Stimulated activated memory B cell treated with anti-CD40 and anti-IgM and Interleukin-4, amounts not matched to agents 10 μg/mL and 1 μg/mL and 100 μg/mL, for 72 hours (primary cell): ENCODE measurements at regions not wholly inside any gene's neighbourhood (a gene's known extent, or its start where the extent isn't known, plus 50 kb on each side); places are given as distances from the start of the nearest gene placed in this dataset.

Source experiments
- ATAC-seq: fragments of 150-1000 bp; cut with Tn5 transposase; 2 replicates; pipeline ENCODE4 v1.10.0; 2021
- H3K27ac Mint-ChIP-seq: one replicate; pipeline ENCODE4 v1.8.0; 2022; ENCODE audit warnings: mild to moderate bottlenecking, mixed read lengths
- H3K27me3 Mint-ChIP-seq: one replicate; pipeline ENCODE4 v1.8.0; 2022; ENCODE audit warnings: mixed read lengths
- H3K36me3 Mint-ChIP-seq: one replicate; pipeline ENCODE4 v1.8.0; 2022; ENCODE audit warnings: mixed read lengths
- H3K4me1 Mint-ChIP-seq: one replicate; pipeline ENCODE4 v1.8.0; 2022; ENCODE audit warnings: mixed read lengths
- H3K4me3 Mint-ChIP-seq: one replicate; pipeline ENCODE4 v1.8.0; 2022; ENCODE audit warnings: mild to moderate bottlenecking, moderate library complexity, mixed read lengths
- H3K9me3 Mint-ChIP-seq: one replicate; pipeline ENCODE4 v1.8.0; 2022; ENCODE audit warnings: mixed read lengths

DNA sequence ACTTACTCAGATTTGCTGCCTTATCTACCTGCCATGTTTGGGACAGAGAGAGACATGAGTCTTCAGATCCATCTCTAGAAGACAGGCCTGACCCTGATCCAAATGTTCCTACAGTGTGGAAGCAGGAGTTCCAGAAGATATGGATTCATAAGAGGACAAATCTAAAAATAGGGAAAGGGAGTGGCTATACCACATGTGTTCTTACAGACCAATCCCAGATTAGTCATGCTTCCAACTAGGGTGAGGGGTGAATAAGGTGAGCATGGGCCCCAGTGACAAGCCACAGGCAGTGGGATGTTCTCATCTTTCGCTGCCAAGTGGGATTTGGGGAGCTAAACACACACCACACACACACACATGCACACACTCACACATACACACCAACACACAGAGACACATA, 670.7 kb upstream of the CITED2 start:
- ATAC-seq, result no peak
- H3K4me3 Mint-ChIP-seq, result no peak overlapping the region
- no peaks in the 10 kb centered on the region for H3K27me3 Mint-ChIP-seq
- no peak overlapping the region for H3K27ac Mint-ChIP-seq
- no peaks in the 10 kb centered on the region for H3K4me1 Mint-ChIP-seq
- H3K9me3 Mint-ChIP-seq, result no peaks in the 10 kb centered on the region
- no peaks in the 10 kb centered on the region for H3K36me3 Mint-ChIP-seq

GRCh38 chr6:140044626-140045025, 670.2 kb upstream of the CITED2 start:
- ATAC-seq, result no peak
- no peak overlapping the region for H3K4me3 Mint-ChIP-seq
- no peak overlapping the region for H3K27ac Mint-ChIP-seq
- no peaks in the 10 kb centered on the region for H3K27me3 Mint-ChIP-seq
- no peaks in the 10 kb centered on the region for H3K36me3 Mint-ChIP-seq
- no peaks in the 10 kb centered on the region for H3K4me1 Mint-ChIP-seq
- no peaks in the 10 kb centered on the region for H3K9me3 Mint-ChIP-seq

- H3K4me1 Mint-ChIP-seq, result no peaks in the 10 kb centered on the region
- H3K9me3 Mint-ChIP-seq, result no peaks in the 10 kb centered on the region
- peak; percentile 39 for ATAC-seq
- H3K4me3 Mint-ChIP-seq, result no peak overlapping the region
- no peaks in the 10 kb centered on the region for H3K27me3 Mint-ChIP-seq
- H3K36me3 Mint-ChIP-seq, result no peaks in the 10 kb centered on the region
- H3K27ac Mint-ChIP-seq, result no peak overlapping the region
Measured at GRCh38 chr6:140043762-140044378, 669.4 kb upstream of the CITED2 start.

GRCh38 chr6:140043357-140043756, 668.9 kb upstream of the CITED2 start:
- H3K27me3 Mint-ChIP-seq, result no peaks in the 10 kb centered on the region
- no peak for ATAC-seq

DNA sequence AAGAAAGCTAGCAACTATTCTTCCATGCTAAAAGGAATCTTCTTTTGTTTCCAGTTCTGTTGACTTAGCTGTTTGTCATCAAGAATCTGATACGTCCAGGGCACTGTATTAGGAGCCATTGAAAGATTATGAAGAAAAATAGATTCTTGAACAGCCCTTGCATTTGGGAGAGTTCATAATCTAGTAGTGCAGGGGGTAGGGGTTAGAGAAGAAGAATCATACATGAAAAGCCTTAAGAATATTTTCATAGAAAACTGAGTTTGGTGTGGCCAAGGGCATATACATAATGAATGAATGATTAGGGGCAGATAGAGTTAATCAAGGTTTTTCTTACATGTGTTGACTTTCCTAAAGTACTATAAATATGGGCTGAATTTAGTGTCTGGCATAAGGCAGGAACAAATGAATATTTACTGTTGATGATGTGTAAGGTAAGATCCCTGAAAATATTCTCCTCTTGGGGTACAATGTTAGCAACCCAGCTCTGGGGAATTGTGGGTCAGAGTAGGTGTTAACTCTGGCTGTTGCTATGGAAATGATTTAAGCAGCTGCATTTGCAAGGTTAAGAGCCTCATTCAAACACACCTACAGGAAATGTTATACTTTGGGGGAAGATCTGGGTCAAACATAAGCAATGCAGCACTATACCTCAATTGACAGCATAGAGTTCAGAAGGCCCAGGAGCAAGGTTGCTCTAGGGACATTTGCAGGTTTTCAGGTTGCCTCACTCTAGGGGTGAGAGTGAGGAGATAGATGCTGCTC, 667.3 kb upstream of the CITED2 start:
- H3K27me3 Mint-ChIP-seq, result no peaks in the 10 kb centered on the region
- no peak overlapping the region for H3K4me3 Mint-ChIP-seq
- no peaks in the 10 kb centered on the region for H3K4me1 Mint-ChIP-seq
- no peak for ATAC-seq
- no peak overlapping the region for H3K27ac Mint-ChIP-seq
- H3K9me3 Mint-ChIP-seq, result no peaks in the 10 kb centered on the region
- no peaks in the 10 kb centered on the region for H3K36me3 Mint-ChIP-seq

More at GRCh38 chr6:140043357-140043756, 668.9 kb upstream of the CITED2 start:
- no peaks in the 10 kb centered on the region for H3K9me3 Mint-ChIP-seq
- H3K27ac Mint-ChIP-seq, result no peak overlapping the region
- H3K4me1 Mint-ChIP-seq, result no peaks in the 10 kb centered on the region
- H3K4me3 Mint-ChIP-seq, result no peak overlapping the region
- H3K36me3 Mint-ChIP-seq, result no peaks in the 10 kb centered on the region

- ATAC-seq, result no peak
- no peaks in the 10 kb centered on the region for H3K36me3 Mint-ChIP-seq
Measured at GRCh38 chr6:140041056-140041455, 666.6 kb upstream of the CITED2 start.

GRCh38 chr6:140040396-140040795, 665.9 kb upstream of the CITED2 start:
- Mint-ChIP-seq H3K4me1 (no peaks in the 10 kb centered on the region), H3K4me3 (no peak overlapping the region), H3K36me3 (no peaks in the 10 kb centered on the region), H3K27me3 (no peaks in the 10 kb centered on the region), H3K9me3 (no peaks in the 10 kb centered on the region), H3K27ac (no peak overlapping the region)
- no peak for ATAC-seq

More at GRCh38 chr6:140041056-140041455, 666.6 kb upstream of the CITED2 start:
- H3K27ac Mint-ChIP-seq, result no peak overlapping the region
- H3K27me3 Mint-ChIP-seq, result no peaks in the 10 kb centered on the region
- H3K4me1 Mint-ChIP-seq, result no peaks in the 10 kb centered on the region
- H3K4me3 Mint-ChIP-seq, result no peak overlapping the region
- H3K9me3 Mint-ChIP-seq, result no peaks in the 10 kb centered on the region

DNA sequence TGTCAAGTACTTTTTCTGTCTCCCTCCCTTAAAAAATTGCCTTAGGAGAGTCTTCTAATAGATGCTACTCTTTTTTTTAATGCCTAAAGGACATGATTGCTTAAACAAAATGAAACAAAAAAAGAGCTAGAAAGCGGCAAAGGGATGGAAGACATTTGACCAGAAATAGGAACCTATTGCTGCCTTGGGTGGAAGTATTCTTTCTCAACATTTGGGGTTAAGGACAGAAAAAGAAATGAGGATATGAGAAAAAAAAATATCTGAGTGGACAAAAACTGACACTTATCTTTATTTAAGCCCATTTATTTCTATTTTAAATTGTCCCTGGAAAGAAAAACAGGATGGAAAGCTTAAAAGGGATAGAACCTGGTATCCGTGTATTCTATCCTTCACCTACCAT, 664.9 kb upstream of the CITED2 start:
- H3K4me3 Mint-ChIP-seq, result no peak overlapping the region
- H3K4me1 Mint-ChIP-seq, result no peaks in the 10 kb centered on the region
- no peaks in the 10 kb centered on the region for H3K27me3 Mint-ChIP-seq
- ATAC-seq, result no peak
- no peak overlapping the region for H3K27ac Mint-ChIP-seq
- no peaks in the 10 kb centered on the region for H3K36me3 Mint-ChIP-seq
- no peaks in the 10 kb centered on the region for H3K9me3 Mint-ChIP-seq

GRCh38 chr6:140036196-140036595, 661.7 kb upstream of the CITED2 start:
- Mint-ChIP-seq H3K36me3 (no peaks in the 10 kb centered on the region), H3K9me3 (no peaks in the 10 kb centered on the region), H3K27me3 (no peaks in the 10 kb centered on the region), H3K27ac (no peak overlapping the region), H3K4me3 (no peak overlapping the region), H3K4me1 (no peaks in the 10 kb centered on the region)
- no peak for ATAC-seq

- no peak for ATAC-seq
Measured at GRCh38 chr6:140032189-140032588, 657.7 kb upstream of the CITED2 start.

GRCh38 chr6:140029551-140029950, 655.1 kb upstream of the CITED2 start:
- H3K4me3 Mint-ChIP-seq, result no peak overlapping the region

More at GRCh38 chr6:140032189-140032588, 657.7 kb upstream of the CITED2 start:
- no peak overlapping the region for H3K4me3 Mint-ChIP-seq
- no peaks in the 10 kb centered on the region for H3K4me1 Mint-ChIP-seq
- H3K9me3 Mint-ChIP-seq, result peaks cover 8% of the 10 kb centered on the region
- H3K27ac Mint-ChIP-seq, result no peak overlapping the region
- H3K36me3 Mint-ChIP-seq, result no peaks in the 10 kb centered on the region
- peaks cover 19% of the 10 kb centered on the region for H3K27me3 Mint-ChIP-seq

DNA sequence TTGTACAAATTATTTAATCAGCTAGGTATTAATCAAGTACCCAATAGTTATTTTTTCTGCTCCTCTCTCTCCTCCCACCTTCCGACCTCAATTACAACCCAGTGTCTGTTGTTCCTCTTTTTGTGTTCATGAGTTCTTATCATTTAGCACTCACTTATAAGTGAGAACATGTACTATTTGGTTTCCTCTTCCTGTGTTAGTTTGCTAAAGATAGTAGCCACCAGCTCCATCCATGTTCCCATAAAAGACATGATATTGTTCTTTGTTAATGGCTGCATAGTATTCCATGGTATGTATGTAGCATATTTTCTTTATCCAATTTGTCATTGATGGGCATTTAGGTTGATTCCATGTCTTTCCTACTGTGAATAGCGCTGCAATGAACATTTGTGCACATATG, 652.8 kb upstream of the CITED2 start:
- Mint-ChIP-seq H3K4me1 (no peaks in the 10 kb centered on the region), H3K27ac (no peak overlapping the region), H3K4me3 (no peak overlapping the region), H3K27me3 (peaks cover 33% of the 10 kb centered on the region), H3K36me3 (no peaks in the 10 kb centered on the region), H3K9me3 (peaks cover 9% of the 10 kb centered on the region)
- no peak for ATAC-seq

More at GRCh38 chr6:140029551-140029950, 655.1 kb upstream of the CITED2 start:
- Mint-ChIP-seq H3K4me1 (no peaks in the 10 kb centered on the region), H3K27ac (no peak overlapping the region), H3K9me3 (peaks cover 9% of the 10 kb centered on the region), H3K27me3 (peaks cover 28% of the 10 kb centered on the region), H3K36me3 (no peaks in the 10 kb centered on the region)
- no peak for ATAC-seq

DNA sequence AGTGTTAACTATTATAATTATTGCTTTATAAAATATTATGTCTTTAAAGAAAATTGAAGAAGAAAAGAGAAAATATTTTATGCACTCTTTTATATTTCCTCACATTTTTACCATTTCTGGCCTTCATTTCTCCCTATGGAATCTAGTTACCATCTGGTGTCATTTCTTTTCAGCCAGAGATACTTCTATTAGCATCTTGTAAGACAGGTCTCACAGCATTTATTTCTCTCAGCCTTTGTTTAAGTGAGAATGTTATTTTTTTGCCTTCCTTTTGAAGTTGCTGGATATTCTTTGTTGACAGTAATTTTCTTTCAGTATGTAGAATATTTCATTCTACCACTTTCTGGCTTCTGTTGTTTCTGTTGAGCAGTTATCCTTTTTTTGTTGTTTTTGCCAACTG, 652.1 kb upstream of the CITED2 start:
- Mint-ChIP-seq H3K4me1 (no peaks in the 10 kb centered on the region), H3K9me3 (peaks cover 10% of the 10 kb centered on the region), H3K27me3 (peaks cover 33% of the 10 kb centered on the region), H3K4me3 (no peak overlapping the region), H3K27ac (no peak overlapping the region), H3K36me3 (no peaks in the 10 kb centered on the region)
- no peak for ATAC-seq

DNA sequence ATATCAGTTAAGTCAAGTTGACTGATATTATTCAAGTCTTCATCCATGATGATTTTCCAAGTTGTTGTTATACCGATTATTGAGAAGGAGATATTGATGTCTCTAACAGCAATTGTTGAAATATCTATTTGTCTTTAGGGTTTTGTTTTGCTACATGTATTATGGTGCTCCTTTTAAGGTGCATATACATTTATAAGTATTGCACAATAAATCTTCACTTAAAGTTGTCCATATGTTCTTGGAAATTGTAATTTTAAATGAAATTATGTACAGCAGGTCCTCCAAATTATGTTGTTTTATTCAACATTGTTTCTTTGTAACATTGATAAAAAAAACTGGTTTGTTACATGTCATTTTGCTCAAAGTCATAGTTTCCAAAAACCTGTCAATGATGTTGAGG, 650.7 kb upstream of the CITED2 start:
- Mint-ChIP-seq H3K9me3 (peaks cover 22% of the 10 kb centered on the region), H3K27me3 (peaks cover 33% of the 10 kb centered on the region), H3K4me3 (no peak overlapping the region), H3K36me3 (no peaks in the 10 kb centered on the region), H3K27ac (no peak overlapping the region), H3K4me1 (no peaks in the 10 kb centered on the region)
- ATAC-seq, result no peak

DNA sequence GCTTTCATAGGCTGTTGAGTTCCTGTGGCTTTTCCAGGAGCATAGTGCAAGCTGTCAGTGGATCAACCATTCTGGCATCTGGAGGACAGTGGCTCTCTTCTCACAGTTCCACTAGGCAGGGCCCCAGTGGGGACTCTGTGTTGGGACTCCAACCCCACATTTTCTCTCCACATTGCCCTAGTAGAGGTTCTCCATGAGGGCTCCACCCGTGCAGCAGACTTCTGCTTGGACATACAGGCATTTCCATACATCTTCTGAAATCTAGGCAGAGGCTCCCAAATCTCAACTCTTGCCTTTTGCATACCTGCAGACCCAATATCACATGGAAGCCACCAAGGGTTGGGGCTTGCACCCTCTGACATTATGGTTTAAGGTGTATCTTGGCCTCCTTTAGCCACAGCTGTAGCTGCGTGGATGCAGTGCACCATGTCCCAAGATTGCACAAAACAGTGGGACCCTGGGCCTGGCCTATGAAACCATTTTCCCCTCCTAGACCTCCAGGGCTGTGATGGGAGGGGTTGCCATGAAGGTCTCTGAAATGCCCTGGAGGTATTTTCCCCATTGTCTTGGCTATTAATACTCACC, 645.9 kb upstream of the CITED2 start:
- Mint-ChIP-seq H3K4me3 (no peak overlapping the region), H3K27ac (no peak overlapping the region), H3K9me3 (peaks cover 21% of the 10 kb centered on the region), H3K27me3 (peaks cover 10% of the 10 kb centered on the region), H3K36me3 (no peaks in the 10 kb centered on the region), H3K4me1 (no peaks in the 10 kb centered on the region)
- no peak for ATAC-seq

GRCh38 chr6:140018588-140018987, 644.1 kb upstream of the CITED2 start:
- Mint-ChIP-seq H3K9me3 (peaks cover 23% of the 10 kb centered on the region), H3K27ac (no peak overlapping the region), H3K27me3 (no peaks in the 10 kb centered on the region), H3K4me3 (no peak overlapping the region), H3K36me3 (no peaks in the 10 kb centered on the region), H3K4me1 (no peaks in the 10 kb centered on the region)
- no peak for ATAC-seq
